OCI-LY7 (cell line): ENCODE measurements at regions not wholly inside any gene's neighbourhood (a gene's known extent, or its start where the extent isn't known, plus 50 kb on each side); places are given as distances from the start of the nearest gene placed in this dataset.

Experiments used
- CTCF ChIP-seq: fragments of 200-600 bp; sonication (generic); conservative IDR thresholded peaks from 2 replicates; pipeline ENCODE4 v1.5.1; 2014; ENCODE audit warnings: mild to moderate bottlenecking, antibody characterized with exemption, low read length, moderate library complexity, mixed read lengths
- EZH2phosphoT487 ChIP-seq: fragments of 200-600 bp; sonication (generic); IDR thresholded peaks from 2 replicates; pipeline ENCODE4 v1.6.1; 2018; ENCODE audit warnings: low read depth, borderline replicate concordance, mild to moderate bottlenecking, mixed run types, antibody characterized with exemption, low read length, moderate library complexity, mixed read lengths

GRCh38 chr4:28269426-28269825 is 1408.8 kb downstream of the STIM2 start:
- no peak for TF ChIP-seq EZH2phosphoT487
- TF ChIP-seq CTCF = no peak
